Neutrophil (primary cell): ENCODE measurements at regions not wholly inside any gene's neighbourhood (a gene's known extent, or its start where the extent isn't known, plus 50 kb on each side); places are given as distances from the start of the nearest gene placed in this dataset.

ENCODE experiments used
- H3K27ac ChIP-seq: fragments of 200-600 bp; sonication (generic); 2 replicates; pipeline ENCODE4 v1.5.1; 2016; ENCODE audit warnings: mild to moderate bottlenecking, moderate library complexity
- H3K27me3 ChIP-seq: fragments of 200-600 bp; sonication (generic); 2 replicates; pipeline ENCODE4 v1.6.0; 2016; ENCODE audit warnings: mild to moderate bottlenecking
- H3K36me3 ChIP-seq: fragments of 200-600 bp; sonication (generic); 2 replicates; pipeline ENCODE4 v1.5.1; 2017
- H3K4me1 ChIP-seq, 2 experiments: fragments of 200-600 bp in 1 of 2; sonication (generic) in 1 of 2; 1 replicate in 1 of 2; 2 replicates in 1 of 2; pipeline versions ENCODE4 v1.5.1 to v1.6.1; 2013 to 2016; ENCODE audit warnings: low read depth in 1 of 2, low read length in 1 of 2, mild to moderate bottlenecking in 1 of 2, moderate library complexity in 1 of 2; ENCODE audit not compliant: control insufficient read depth in 1 of 2, insufficient read depth in 1 of 2
- H3K4me3 ChIP-seq, 2 experiments: fragments of 200-600 bp in 1 of 2; sonication (generic) in 1 of 2; 1 replicate in 1 of 2; 2 replicates in 1 of 2; pipeline ENCODE4 v1.5.1; 2013 to 2016; ENCODE audit warnings: low read depth in 1 of 2, low read length in 1 of 2, mild to moderate bottlenecking in 1 of 2, moderate library complexity in 1 of 2
- H3K9me3 ChIP-seq: fragments of 200-600 bp; sonication (generic); 2 replicates; pipeline ENCODE4 v1.5.1; 2016
- TF ChIP-seq, protein P1 (sequence below): fragments of 200-600 bp; sonication (generic); IDR thresholded peaks from 2 replicates; pipeline ENCODE4 v1.5.1; 2016; ENCODE audit warnings: antibody characterized with exemption

DNA sequence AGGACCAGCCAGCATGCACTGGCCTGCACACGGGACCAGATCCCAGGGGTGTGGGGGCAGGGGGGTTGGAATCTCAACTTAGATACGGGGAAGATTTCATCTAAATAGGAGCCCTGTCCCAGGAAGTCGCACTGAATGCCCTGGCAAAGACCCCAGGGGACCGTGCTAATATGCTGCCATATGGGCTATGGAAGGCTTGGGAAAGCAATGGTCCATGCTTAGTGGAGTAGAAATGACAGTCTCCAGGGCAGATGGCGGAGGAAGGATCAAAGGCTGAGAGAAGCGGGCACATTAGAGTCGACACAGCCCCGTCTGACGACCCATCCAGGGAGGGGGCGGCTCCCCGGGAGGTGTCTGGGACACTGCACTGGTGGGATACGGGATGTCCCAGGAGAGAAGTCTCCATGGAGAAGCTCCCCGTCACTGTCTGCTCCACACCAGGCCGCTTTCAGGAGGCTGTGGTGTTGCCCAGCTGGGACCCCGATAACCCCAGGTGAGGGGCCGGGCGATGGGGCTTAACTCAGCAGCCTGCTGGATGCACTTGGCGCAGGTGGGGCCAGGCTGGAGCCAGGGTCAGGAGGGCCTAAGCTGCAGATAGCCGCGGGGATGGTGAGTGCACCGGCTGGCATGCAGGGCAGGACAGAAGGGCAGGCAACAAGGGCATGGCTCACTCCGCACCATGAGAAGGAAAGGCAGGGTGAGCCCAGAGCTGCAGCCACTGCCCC, 377.7 kb upstream of the IRX1 start:
- Histone ChIP-seq H3K4me1 (no peaks in the 10 kb centered on the region), H3K27ac (no peak overlapping the region), H3K9me3 (no peaks in the 10 kb centered on the region), H3K27me3 (no peaks in the 10 kb centered on the region), H3K36me3 (no peaks in the 10 kb centered on the region), H3K4me3 (no peak overlapping the region)
- TF ChIP-seq, protein P1, sequence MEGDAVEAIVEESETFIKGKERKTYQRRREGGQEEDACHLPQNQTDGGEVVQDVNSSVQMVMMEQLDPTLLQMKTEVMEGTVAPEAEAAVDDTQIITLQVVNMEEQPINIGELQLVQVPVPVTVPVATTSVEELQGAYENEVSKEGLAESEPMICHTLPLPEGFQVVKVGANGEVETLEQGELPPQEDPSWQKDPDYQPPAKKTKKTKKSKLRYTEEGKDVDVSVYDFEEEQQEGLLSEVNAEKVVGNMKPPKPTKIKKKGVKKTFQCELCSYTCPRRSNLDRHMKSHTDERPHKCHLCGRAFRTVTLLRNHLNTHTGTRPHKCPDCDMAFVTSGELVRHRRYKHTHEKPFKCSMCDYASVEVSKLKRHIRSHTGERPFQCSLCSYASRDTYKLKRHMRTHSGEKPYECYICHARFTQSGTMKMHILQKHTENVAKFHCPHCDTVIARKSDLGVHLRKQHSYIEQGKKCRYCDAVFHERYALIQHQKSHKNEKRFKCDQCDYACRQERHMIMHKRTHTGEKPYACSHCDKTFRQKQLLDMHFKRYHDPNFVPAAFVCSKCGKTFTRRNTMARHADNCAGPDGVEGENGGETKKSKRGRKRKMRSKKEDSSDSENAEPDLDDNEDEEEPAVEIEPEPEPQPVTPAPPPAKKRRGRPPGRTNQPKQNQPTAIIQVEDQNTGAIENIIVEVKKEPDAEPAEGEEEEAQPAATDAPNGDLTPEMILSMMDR, result no peak

DNA sequence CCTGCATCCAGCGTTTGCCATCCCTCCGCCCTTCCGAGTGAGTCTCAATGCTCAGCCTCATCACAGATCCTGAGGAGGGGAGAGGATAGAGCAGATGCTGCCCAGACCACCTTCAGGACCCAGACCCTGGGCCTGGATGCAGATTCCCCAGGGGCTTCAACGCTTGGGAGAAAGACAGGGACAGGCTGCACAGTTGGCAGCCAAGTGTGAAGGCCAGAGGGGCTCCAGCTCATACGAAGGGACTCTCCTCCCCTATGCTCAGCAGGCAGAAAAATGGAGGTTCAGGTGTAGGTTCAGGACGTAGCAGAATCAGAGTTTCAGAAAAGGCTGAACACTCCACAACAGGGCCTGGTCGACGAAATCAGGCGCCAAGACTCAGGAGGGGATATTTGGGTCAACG, 378.5 kb upstream of the IRX1 start:
- H3K36me3 ChIP-seq, result no peaks in the 10 kb centered on the region
- H3K27ac ChIP-seq, result no peak overlapping the region
- H3K9me3 ChIP-seq, result no peaks in the 10 kb centered on the region
- H3K27me3 ChIP-seq, result no peaks in the 10 kb centered on the region
- no peaks in the 10 kb centered on the region for H3K4me1 ChIP-seq
- TF ChIP-seq, protein P1, result no peak
- no peak overlapping the region for H3K4me3 ChIP-seq

DNA sequence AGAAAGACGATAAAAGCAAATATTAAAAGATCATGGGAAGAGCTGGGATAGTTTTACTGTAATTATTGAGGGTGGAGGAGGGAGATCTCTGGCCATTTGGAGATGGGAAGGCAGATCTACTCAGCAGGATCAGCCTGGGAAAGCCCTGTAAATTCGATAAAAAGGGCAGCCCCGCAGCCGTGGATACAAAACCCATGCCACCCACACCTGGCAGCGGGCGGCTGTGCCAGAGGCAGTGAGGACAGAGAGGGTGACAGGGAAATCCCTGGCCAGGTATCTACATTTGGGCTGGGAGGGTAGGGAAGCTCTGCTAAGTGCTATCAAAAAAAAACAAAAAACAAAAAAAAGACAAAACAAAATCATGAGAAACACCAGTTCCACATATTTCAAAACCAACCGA, 379.2 kb upstream of the IRX1 start:
- TF ChIP-seq, protein P1, result no peak
- H3K27me3 ChIP-seq, result no peaks in the 10 kb centered on the region
- H3K27ac ChIP-seq, result no peak overlapping the region
- H3K4me3 ChIP-seq, result no peak overlapping the region
- H3K4me1 ChIP-seq, result no peaks in the 10 kb centered on the region
- no peaks in the 10 kb centered on the region for H3K36me3 ChIP-seq
- H3K9me3 ChIP-seq, result no peaks in the 10 kb centered on the region

DNA sequence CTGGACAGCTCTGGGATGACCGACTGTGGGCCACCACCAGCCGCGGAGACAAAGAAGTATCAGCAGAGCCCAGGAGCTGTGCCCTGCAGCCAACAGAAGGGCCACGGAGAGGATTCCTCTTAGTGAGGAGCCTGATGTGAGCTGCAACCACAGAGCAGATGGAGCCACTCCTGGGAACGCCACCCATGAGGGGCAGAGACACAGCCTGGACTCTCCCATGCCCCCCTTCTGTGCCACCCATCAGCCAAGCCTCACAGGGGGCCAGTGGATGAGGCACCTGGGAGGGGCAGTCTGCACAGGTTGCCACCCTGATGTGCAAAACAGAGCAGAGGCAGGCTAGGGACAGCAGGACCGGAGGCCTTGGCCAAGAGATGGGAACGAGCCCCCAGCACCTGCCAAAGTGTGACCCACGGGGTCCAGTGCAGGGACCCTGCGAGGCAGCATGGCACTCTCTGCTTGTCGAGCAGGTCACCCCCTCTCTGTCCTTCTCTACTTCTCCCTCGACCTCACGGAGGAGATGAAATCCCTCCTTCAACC, 380.7 kb upstream of the IRX1 start:
- TF ChIP-seq, protein P1, result no peak
- H3K9me3 ChIP-seq, result no peaks in the 10 kb centered on the region
- H3K36me3 ChIP-seq, result no peaks in the 10 kb centered on the region
- H3K27me3 ChIP-seq, result no peaks in the 10 kb centered on the region
- H3K27ac ChIP-seq, result no peak overlapping the region
- no peak overlapping the region for H3K4me3 ChIP-seq
- no peaks in the 10 kb centered on the region for H3K4me1 ChIP-seq

DNA sequence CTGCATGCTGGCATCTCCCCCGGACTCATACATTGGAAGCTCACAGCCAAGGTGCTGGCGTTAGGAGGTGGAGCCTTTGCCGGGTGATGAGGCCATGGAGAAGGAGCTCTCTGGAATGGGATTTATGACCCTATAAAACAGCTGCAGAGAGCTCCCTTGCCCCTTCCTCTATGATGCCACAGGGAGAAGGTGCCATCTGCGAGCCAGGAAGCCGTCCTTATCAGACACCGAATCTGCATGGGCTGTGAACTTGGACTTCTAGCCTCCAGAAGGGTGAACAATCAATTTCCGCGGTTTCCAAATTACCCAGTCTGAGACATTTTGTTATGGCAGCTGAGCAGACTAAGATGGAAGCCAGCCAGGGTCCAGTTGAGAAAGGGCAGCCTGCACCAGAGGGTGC, 381.2 kb upstream of the IRX1 start:
- Histone ChIP-seq H3K36me3 (no peaks in the 10 kb centered on the region), H3K4me1 (no peaks in the 10 kb centered on the region), H3K4me3 (no peak overlapping the region), H3K9me3 (no peaks in the 10 kb centered on the region), H3K27me3 (no peaks in the 10 kb centered on the region), H3K27ac (no peak overlapping the region)
- TF ChIP-seq, protein P1, result no peak
